ENCODE measurements at regions not wholly inside any gene's neighbourhood (a gene's known extent, or its start where the extent isn't known, plus 50 kb on each side); places are given as distances from the start of the nearest gene placed in this dataset.
"Not testable (repeated sequence)": the region's sequence is repeated elsewhere in the genome, so short reads cannot be mapped to it uniquely, and the experiment has no call there.

- DNase-seq: peak; percentile 10
Observed at GRCh38 chr18:10121786-10122515, 208.1 kb downstream of the VAPA start.

DNA sequence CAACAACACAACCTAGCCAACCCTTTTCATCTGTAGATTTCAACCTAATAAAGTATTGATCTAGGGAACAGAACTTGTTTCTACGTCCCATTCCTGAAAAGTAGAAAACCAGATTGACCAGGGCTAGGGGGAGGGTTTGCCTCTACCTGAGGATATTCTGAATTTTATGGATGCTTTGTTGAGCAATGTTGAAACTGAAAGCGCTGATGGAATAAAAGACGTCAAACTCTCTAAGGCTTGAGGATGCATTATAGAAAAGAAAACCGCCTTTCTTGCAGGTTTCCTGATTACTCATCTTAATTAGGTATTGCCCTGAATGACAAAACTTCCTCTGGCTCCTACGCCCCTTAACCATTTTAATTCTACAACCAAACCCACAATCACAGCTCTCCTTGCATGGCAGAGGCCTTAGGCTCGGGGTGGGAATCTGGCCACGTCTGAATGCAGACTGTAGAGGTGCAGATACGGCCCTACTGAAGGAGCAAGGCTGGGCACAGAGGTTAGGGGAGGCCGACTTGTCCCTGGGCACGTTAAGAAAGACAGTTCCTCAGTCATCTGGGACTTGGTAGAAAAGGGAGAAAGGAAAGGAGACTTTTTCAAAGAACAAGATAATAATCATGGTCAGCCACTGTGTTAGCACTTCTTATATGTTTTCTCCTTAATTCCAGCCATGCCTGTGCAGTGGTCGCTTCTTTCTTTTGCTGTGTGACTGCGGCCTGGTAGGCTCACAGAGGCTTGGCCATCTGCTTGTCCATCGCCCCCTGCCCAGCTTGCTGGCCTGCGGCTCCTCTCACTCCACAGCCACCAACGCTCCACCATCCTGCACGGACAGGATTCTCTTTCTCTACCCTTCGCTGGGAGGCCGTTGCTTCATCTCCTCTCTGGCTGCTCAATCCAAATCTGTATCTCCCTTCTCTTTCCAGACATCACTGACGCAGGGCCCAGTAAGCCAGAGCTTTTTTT lies 209.5 kb downstream of the VAPA start:
- DNase-seq: peak; percentile 65

DNA sequence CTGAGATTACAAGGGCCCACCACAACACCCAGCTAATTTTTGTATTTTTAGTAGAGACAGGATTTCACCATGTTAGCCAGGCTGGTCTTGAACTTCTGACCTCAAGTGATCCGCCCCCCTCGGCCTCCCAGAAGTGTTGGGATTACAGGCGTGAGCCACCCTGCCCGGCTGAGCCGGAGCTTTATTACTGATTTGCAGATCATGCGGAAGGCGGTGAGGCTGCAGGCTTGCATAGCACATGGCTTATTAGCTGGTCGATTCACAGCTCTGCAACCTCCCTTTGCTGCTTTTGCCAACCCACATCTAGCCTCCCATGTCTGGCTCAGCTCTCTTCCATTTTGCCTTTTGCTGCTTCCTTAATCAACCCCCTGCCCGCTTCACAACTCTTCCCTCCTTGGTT lies 210.3 kb downstream of the VAPA start:
- no peak for DNase-seq

DNA sequence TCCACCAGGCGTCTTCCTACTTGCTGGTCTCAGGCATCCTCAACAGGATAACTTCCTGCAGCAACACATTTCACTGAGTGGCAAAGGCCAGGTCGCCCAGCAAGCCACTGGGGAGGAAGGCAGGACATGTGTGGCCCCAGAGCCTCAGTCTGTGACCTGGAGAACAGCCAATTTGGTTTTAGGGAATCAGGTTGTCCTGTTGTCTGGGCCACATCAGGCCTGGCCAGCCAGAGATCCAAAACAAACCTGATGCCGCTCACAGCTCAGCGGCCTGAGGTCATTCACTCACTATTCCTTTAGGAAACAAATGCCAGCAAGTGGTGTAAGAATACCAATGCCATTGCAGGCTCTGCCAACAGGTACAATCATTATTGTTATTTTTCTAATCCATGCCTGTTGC lies 210.7 kb downstream of the VAPA start:
- DNase-seq: no peak

DNA sequence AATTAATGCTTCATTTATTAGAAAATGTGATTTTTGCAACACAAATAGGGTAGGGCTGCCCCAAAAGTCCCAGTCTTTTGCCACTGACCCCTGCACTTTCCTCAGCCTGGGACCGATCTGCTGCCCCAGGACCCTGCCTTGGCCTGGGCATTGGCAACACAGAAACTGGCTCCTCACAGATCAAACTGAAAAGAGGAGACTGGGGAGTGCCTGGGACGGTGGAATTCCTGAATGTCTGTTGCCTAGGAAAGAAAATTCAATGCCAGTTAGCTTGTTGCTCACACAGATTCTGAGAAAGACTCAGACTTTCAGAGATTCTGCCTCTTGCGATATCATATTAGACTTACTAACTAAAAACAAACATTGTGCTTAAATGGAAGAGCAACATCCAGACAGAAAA lies 211.2 kb downstream of the VAPA start:
- DNase-seq: no peak

- DNase-seq: no peak
Observed at GRCh38 chr18:10127729-10128128, 213.9 kb downstream of the VAPA start.

DNA sequence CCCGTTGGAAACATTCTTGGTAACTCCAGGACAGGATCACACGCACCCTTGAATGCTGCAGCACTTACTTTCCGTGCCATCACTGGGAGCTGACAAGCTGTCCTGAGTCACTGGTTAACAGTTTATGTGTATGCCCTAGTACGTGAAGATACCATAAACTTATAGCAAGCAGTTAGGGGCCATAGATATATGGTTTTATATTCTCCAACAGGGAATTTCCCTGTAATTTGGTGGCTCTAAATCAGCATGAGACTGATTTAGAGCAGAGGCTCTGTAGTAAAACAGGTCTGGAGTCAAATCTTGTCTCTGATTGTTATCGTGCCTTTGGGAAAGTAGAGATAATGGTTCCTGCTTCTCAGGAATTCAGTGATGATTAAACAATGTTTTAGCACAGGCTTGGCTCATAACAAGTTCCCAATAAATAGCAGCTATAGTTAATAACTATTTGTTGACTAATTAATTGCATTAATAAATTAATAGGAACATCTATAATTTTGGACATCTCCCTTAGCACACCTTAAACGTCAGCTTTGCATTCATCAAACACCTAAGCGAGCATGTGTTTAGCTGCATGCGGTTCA lies 215.2 kb downstream of the VAPA start:
- no peak for DNase-seq

DNA sequence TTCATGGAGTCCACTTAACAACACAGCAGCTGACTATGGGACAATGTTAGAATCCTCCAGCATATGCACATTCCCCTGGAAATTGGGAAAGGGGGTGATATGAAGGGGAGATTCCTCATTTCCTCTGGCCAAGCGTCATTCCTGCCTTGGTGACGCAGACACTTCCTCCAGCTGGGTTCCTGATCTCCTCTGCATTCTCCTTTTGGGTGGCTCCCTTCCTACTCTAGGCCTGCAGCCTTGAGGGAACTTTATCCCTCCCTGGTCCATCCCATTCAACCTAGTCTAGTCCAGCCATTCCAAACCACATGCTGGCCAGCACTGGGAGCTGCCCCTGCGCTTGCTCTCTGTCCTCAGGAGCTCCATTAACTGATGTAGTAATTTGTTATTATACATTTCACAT lies 216.8 kb downstream of the VAPA start:
- no peak for DNase-seq

DNA sequence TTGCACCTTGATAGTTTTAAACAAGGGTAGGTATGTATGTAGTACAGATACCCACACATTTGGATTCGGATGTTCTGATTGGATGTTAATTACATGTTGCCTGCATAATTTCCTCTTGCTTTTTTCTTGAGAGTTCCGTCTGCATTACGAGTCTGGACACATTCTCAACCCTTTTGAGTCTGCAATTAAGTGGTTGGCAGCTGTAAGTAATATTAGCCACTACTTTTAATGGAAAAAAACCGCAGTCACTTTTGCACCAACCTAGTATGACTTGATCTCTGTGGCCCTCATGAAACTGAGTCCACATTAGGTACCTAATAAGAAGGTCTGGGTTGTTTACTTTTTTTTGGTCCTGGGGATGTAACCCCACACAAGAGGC lies 217.3 kb downstream of the VAPA start:
- no peak for DNase-seq

DNA sequence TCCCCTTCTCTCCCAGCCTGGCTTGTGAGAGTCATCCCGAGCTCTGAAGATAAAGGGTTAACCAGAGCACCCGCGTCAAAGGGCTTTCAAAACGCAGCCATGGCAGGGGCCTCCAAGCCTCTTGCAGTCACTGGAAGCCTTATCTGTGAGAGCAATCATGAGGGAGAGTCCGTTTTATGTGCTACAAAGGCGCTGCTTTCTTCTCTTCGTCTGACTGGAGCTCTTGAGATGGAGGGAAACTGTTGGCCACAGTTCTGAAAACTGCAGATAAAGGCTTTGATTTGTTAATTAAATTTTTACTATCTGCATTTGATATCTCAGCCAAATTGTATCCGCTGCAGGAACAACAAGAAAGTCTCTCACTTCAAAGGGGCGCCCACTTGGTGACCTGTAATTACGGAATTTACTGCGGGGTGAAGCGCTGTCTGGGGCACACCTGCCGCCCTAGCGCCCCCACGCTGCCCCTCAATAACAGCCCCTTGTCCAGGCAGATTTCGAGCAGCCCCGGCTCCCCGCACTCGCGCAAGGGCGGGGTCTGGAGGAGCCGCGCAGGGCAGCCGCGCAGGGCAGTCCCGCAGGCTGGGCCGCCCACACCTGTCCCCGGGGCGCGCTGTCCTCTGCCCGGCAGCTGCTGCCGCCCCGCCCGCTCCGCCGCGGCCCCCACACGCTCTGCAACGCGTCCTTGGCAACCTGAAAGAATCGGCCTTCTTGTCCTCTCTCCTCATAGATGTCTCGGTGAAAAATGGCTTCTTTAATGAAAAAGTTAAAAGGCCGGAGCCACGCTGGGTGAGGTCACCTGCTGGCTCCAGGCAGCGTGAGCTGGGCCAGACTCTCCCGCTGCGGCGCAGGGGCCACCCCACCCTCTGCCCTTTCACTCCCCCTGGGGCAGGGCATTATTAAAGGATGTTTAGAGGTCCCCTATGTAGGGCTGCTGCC lies 217.9 kb downstream of the VAPA start:
- no peak for DNase-seq

DNA sequence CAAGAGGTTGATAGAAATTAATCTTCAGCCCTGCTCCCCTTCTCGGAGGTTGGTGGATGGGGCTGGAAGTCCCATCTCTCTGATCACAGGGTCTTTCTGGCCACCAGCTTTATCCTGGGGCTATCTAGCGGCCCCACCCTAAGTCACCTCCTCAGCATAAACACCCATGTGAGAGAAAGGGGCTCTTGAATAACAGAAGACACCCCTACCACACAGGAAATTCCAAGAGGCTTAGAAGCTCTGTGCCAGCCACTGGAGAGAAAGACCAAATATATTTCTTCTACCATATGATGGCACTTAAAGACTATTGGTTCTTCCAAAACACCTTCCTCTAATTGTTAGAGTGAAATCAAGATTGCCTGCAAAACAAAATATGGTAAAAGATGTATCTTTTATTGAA lies 219.7 kb downstream of the VAPA start:
- no peak for DNase-seq

DNA sequence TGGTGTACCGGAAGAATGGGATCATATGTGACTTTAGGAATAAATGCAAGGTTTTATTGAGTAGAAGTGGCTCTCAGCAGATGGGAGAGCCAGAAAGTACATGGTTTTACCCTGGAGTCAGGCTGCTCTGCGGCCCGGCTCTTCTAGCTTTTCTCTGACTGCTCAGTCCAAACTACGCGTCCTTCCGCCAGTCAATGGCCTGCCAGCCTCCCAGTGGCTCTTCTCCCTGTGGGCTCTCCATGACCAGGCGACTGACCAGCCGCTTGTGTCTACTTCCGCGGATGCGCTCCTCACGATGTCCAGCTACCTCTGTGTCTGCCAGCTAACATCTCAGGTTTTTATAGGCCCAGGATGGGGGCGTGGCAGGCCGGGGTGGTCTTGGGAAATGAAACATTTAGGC lies 220.4 kb downstream of the VAPA start:
- DNase-seq: no peak

DNA sequence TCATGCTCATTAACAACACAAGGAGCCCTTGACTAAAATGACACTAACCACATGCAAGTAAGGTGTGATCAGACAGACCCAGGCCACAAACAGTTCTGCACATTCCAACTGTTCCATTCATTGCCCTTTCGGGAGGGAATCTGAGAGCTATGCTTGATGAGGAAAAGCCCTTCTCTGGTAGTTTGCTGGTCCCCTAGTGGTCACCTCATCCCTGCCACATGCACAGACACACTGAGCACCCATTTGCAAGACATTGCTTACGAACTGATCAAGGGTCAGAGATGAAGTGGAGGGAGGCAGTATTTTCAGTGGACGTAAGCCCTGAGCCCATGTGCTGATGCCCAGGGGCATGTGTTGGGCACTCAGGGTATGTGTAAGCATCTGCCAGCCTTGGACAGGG lies 220.9 kb downstream of the VAPA start:
- DNase-seq: not testable (repeated sequence)

DNA sequence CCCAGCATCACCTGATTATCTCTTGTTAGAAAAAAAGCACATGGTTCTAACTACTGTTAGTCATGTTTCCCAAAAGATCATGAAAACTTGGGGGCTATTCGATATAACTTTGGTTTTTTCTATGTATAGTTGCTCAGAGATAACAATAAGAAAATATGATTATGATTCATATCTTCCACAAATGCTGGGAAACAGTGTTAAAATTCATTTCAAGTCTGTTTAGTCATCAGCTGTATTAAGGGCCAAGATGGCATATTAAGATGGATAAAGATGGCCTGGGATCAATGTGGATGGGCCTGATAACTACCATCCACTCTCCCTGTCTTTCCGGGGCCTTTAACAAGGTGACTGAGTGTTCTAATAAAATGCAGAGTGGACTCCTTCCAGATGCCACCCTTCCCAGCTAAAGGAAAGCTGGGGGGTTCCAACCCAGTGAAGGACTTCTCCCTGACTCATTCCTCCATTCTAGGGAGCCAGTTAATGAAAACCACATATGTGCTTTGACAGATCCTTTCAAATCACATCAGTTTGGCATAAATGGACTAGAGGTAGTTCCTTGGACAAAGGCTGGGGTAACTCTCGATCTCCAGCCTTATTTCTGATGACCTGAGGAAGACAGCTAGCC lies 221.6 kb downstream of the VAPA start:
- no peak for DNase-seq

- no peak for DNase-seq
Observed at GRCh38 chr18:10138719-10139118, 224.9 kb downstream of the VAPA start.

- DNase-seq: no peak
Observed at GRCh38 chr18:10139783-10140410, 226.1 kb downstream of the VAPA start.

DNA sequence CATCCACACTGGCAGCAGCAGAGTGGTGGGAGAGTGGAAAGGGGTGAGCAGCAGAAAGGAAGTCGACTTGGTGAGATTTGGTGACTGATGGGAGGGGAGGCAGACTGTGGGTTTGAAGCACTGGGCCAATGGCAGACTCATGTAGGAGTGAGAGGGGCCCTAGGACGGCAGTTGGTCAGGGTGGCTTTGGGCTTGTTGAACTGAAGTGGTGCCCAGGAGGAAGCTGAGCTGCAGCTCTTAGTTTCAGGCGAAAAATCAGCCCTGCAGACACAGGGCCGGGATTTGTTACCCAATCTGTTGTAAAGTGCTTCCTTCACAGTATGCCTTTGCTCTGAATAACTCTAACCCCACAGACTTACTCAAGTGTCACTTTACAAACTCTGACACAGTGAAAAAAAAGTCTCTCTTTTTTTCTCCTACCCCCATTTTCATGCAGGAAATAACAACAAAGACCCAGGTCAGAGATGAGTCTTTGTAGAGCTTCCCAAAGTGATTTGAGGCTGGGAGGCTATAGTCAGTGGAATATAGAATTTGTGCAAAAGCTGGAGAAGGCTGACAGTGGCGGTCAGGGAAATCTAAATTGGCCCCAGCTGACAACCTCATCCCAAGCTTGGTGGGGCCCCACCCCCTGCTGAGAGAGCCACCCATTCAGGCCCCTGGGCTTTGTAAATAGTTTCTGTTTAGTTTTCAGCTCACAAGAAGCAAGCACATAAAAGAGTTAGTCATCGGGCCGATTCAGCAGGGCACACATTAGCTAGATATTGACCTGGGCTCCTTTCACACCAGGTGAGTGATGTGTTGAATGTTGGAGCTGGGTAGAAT lies 226.9 kb downstream of the VAPA start:
- DNase-seq: no peak

DNA sequence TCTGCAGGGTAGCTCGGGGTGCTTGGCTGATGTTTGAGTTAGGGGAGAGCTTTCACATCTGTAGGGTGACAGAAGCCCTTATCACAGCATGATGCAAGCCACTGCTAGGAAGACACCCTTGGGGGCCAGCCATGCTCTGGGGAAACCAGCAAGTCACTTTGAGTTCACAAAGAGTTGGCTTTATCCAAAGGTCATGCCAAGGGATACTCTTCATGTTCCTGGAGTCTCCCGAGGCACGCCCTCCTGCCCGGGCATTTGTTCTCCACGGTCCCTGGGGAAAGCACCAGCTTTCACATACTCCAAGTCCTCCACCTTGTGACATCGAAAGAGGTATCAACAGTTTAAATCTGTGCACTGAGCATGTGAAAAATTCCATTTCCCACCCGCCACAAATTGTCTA lies 227.7 kb downstream of the VAPA start:
- no peak for DNase-seq

DNA sequence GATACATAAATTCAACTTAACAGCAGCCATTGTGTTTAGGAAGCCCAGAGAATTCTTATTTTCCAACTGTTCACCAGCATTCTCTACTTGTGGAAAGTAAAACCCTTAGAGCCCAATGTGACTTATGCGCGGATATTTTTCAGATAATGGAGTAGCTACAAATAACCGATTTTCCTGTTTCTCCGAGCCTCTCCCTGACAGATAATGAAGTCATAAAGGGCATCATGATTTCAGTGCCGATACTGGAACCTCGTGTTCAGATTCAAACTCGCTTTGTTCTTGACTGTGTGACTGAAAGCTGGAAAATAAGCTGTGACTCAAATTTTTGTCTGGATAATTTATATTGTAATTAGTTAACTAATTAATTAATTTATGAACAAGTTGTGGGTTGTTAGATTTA lies 228.2 kb downstream of the VAPA start:
- DNase-seq: no peak

DNA sequence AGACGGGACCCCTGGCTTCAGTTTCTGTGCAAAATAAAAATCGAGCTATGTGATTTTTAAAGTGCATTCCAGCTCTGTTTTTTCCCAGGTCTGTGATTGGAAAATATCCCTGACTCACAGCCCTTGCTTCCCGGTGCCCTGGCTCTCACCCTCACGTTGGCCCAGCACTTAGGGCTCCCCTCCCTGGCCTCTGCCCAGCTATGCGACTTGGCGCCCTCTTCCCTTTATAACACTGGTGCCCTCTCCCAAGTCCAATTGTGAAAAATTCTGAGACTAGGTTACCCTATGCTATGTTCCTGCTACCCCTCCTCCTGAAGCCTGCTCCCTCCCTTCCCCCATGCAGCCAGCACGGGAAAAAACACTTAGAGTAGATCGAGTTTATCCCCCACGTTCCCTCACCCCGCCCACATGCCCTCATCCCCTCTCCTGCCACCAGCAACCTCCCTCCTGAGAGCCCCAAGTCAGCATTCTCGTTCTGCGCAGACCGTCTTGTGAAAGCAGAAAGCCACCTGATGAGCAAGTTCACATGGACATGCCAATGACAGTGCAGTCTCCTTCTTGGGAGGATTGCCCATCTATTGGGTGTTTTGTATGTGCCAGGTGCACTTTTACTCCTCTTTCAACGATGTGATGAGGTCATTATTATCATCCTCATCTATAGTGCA lies 228.8 kb downstream of the VAPA start:
- DNase-seq: no peak

Data from activated CD4-positive, alpha-beta T cell treated with anti-CD3 and anti-CD28 coated beads, Interleukin-10, Interleukin-2, amounts not matched to agents 100 ng/mL and 50 ng/mL, durations not matched to agents 16 hours and 8 hours (primary cell).